Effector CD8-positive, alpha-beta T cell (primary cell): ENCODE measurements at regions not wholly inside any gene's neighbourhood (a gene's known extent, or its start where the extent isn't known, plus 50 kb on each side); places are given as distances from the start of the nearest gene placed in this dataset.
"Not testable (repeated sequence)": the region's sequence is repeated elsewhere in the genome, so short reads cannot be mapped to it uniquely, and the experiment has no call there.

Experiments used
- DNase-seq: peaks from one replicate; lab custom pipeline; 2025; lab: John Stamatoyannopoulos, UW

DNA sequence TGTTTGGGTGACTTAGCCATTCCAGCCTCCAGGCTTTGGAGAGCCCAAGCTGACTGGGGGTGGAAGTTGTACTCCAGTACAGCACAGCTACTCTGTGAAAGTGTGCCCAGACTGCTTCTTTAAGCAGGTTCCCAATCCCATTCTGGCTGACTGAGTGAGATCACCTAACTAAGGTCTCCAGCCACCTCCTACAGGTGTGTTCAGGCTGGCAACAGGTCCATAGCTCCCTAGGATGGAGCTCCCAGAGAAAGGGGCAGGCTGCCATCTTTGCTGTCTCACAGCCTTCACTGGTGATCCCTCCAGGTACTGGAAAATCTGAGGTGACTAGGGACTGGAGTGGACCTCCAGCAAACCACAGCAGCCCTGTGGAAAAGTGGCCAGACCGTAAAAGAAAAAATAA, 445.3 kb upstream of the KCNMB2 start:
- no peak for DNase-seq

DNA sequence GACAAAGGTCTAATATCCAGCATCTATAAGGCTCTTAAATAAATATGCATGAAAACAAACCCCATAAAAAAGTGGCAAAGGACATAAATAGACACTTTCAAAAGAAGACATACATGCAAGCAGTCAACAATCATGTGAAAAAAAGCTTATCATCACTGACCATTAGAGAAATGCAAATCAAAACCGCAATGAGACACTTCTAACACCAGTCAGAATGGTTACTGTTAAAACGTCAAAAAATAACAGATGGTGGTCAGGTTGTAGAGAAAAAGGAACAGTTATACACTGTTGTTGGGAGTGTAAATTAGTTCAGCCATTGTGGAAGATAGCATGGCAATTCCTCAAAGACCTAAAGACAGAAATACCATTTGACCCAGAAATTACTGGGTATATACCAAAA, 440.7 kb upstream of the KCNMB2 start:
- no peak for DNase-seq

DNA sequence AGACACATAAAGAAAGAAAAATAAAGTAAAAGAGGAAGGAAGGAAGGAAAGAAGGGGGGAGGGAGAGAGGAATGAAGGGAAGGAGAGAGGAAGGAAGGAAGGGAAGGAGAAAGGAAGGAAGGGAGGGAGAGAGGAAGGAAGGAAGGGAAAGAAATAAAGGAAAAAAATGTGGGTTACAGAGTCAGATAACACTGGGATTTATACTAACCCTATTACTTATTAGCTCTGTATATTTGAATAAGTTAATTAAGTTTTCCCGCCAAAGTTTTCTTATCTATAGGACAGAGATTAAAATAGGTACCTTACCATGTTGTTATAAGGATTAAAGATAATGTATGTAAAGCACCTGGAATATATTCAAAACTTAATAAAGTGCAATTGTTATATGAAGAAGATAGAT, 439.3 kb upstream of the KCNMB2 start:
- no peak for DNase-seq

DNA sequence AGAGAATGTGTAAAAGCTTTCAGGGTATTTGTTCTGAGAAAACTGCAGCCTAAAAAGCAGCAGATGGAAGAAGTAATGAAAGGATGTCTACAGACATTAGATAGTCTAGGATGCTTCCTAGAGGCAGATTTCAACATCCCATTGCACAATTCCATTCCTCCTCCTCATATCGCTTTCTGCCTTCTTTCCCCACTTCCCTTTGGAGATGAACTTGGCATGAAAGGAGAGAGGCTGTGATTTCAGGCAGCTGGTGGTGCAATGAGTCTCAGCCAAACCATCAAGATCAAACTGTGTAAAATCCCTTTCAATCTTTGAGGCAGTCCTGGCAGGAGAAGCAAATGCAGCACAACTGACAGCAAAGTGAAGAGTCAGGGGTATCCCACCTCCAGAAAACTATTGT, 438.7 kb upstream of the KCNMB2 start:
- no peak for DNase-seq

DNA sequence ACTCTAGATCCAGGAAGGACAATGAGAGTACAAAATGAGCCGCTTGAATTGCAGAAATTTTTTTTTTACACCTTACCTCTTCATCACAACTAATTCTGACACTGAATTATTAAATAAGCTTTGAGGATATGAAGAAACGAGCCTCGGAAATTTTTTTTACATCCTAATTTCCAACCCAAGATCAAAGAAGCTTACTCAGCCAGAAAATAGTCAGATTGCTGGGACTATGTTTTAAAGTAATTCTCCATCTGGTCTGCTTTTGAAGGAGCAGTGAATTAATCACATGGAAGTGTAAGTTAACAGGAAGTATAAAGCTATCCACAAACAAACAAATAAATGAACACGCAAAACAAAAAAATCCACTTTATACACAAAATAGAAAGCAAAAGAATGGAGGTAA, 437.0 kb upstream of the KCNMB2 start:
- DNase-seq = no peak

DNA sequence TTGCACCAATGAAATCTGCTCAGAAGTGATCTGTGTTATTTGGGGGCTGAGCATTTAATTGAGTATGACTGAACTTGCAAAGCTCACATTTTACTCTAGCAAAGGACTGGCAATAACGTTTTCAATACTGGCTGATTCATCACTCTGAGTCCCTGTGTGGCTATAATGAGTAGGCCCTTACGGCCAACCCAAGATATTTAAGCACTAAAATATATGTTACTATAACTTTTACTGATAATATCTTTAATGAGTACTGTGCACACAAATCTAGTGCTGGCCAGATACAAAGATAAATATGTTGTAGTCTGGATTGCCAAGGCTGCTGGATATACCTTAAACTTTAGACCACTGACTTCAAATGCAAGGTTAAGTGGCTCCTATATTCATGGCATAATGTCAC, 436.4 kb upstream of the KCNMB2 start:
- DNase-seq = no peak

DNA sequence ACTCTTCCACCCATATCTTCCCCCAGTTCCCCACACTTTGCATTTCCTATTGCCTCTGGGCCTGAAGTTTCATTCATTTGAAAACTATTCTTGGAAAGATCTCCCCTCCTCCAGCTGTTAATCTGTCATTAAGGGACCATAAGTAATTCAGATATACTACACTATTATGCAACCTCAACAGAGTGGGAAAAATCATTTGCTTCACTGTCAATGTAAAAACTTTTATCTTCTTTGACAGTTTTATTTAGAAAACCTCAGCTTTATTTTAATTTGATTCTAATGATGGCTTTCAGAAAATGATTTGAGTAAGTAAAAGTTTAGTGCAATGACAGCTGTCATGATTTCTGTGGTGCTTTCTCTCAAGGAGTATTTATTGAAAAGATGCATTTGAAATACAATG, 435.3 kb upstream of the KCNMB2 start:
- DNase-seq = no peak

DNA sequence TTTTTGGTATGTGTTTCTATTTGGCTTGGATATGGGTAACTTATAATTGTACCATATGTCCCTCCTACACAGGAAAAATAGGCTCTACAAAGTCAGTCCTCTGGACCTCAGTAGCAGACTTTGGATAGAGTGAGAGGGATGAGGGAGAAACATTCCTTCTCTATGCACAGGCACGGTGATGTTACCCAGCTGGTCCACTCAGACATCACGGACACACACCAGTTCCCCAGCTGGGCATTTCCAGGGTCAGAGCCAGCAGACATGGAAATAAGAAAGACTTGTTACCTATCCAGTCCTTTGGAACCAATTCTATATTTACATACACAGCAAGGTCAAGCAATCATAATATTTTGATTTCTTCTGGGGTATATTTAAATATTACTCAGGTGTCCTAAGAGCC, 433.1 kb upstream of the KCNMB2 start:
- no peak for DNase-seq

DNA sequence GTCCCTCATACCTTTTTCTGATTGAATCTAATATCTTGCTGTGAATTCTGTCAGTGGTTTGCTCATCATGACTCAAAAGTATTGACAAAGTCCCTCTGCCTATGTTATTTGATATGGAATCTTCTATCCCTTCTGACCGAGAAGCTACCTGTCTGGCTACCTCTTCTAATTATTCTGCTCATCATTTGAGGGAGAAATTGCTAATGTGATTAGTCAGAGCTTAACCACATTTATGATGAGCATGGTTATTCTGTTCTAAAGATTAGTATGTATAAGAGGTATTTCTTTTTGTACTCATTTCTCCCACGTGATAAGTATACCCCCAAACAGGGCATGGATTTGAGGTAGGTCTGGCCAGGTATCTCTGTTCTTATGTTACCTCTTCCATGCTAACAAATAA, 428.4 kb upstream of the KCNMB2 start:
- DNase-seq = no peak

DNA sequence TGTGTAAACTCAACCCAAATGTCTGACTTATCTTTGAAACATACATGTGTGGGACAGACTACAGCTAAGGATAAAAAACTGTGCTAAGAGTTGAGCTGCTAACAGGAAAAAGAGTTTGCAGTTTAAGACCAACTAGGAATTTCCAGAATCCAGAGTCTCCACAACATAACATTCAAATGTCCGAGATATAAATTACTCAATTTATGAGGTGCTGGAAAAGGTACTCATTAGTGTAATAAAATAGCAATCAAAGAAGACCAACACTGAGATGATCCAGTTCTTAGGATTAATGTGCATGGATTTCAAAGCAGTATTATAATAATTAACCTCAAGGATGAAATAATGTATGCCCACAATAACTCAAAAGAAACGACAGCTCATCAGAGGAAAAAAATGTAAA, 426.5 kb upstream of the KCNMB2 start:
- DNase-seq = no peak

DNA sequence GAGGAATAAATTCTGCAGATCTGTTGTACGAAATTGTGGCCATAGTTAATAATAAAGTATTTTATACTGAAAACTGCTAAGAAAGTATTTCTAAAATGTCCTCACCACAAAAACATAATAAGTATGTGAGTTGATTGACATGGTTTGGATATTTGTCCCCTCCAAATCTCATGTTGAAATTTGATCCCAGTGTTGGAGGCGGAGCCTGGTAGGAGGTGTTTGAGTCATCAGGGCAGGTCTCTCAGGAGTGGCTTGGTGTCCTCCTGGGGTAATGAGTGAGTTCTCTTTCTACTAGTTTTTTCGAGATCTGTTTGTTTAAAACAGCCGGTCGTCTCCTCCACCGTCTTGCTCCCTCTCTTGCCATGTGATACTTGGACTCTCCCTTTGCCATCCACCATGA, 424.1 kb upstream of the KCNMB2 start:
- no peak for DNase-seq

DNA sequence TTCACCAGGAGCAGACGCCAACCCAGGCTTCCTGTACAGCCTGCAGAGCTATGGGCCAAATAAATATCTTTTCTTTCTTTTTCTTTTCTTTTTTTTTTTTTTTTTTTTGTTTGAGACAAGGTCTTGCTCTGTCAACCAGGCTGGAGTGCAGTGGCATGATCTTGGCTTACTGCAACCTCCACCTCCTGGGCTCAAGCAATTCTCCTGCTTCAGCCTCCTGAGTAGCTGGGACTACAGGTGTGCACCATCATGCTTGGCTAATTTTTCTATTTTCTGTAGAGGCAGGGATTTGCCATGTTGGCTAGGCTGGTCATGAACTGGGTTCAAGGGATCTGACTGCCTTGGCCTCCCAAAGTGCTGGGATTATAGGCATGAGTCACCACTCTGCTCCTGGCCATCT, 423.7 kb upstream of the KCNMB2 start:
- DNase-seq = not testable (repeated sequence)

DNA sequence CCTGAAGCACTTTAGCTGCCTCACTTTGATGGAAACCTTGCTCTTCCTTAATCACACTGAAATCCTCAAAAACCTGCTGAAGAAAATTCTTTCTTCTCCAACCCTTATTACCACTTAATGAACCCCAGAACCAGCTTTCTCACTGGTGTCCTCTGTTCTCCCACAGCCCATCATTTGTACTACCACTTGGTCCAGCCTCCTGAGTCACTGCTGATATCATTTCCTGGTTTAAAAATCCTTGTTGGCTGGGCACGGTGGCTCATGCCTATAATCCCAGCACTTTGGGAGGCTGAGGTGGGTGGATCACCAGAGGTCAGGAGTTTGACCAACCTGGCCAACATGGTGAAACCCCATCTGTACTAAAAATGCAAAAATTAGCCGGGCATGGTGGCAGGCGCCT, 418.6 kb upstream of the KCNMB2 start:
- no peak for DNase-seq

DNA sequence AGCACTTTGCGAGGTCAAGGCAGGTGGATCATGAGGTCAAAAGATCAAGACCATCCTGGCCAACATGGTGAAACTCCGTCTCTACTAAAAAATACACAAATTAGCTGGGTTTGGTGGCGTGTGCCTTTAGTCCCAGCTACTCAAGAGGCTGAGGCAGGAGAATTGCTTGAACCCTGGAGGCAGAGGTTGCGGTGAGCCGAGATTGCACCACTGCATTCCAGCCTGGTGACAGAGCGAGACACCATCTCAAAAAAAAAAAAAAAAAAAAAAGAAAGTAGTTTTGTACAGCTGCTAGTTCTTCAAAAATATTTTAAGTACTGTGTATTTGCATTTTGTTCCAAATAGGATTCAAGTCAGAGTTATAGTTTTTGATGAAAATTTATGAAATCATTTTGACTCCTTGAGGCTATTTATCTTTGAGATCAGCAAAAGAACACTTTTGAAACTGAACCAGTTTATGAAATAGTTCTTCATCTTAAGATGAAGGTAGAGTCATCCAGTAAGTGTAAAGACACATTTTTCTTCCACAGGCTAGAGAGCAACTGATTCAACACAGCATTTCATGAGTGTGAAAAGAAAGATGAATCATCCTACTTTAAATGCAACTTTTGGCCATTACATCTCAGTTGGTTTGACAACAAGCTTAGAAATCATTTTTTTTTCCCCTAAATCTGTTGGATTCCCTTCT, 416.5 kb upstream of the KCNMB2 start:
- DNase-seq = not testable (repeated sequence)

DNA sequence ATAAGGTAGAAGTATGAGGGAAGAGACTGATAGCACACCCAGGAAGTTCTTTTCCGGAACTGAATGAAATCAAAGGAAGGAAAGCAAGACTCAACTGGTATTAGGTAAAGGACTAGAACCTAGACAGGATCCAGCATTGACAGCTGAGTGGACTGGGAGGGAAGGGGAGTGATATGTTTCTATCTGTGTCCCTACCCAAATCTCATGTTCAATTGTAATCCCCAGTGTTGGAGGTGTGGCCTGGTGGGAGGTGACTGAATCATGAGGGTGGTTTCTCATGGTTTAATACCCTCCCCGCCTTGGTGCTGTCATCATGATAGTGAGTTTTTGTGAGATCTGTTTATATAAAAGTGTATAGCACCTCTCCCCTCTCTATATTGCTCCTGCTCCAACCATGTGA, 415.9 kb upstream of the KCNMB2 start:
- DNase-seq = no peak

DNA sequence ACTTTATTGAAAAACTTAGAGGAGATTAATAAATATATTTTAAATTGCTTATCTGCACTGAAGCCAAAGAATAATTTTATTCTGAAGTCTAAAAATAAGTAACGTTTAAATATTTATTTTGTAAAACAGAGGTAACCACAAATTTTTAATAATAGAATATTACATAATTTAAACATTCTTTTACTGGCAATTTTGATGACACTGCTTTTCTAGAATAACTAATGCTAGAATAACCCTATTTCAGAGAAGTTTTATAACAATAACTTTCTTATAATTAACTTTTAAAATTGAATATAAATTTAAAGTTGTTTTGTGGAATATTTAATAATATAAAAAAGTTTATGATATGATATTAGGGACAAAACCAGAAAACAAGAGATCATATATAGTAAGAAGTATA, 409.6 kb upstream of the KCNMB2 start:
- DNase-seq = no peak

DNA sequence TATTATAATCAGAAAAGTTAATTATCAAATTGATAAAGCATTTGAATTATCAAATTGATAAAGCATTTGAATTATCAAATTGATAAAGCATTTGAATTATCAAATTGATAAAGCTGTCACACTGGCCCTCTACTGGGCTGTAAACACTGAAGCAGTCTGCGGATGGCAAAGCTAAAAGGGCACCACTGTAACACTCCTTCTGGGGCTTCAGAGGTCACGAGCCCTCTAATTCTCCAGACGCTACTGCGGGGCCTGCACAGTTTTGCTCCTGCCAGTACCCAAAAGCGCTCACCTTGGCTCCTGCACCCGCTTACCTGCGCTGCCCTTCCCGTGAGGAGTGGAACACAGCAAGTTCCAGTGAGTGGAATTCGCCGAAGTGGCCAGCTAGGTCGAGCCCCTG, 409.0 kb upstream of the KCNMB2 start:
- DNase-seq = no peak

DNA sequence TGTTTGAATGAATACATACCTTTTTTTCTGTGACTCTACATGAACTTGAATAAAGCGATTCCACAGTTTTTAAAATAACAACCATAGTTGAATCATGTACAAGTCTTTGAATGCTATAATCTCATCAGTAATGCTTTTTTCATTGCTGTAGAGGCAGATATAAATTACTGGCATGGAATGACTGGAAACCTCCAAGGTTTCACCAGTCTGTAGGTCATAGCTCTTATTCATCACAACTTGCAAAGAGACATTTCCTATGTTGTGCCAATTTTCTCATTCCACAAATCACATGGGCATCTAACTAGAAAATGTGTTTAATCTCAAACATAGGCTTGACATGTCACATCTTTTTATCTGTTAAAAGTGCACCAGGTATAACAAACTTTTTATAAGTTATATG, 407.1 kb upstream of the KCNMB2 start:
- DNase-seq = no peak

DNA sequence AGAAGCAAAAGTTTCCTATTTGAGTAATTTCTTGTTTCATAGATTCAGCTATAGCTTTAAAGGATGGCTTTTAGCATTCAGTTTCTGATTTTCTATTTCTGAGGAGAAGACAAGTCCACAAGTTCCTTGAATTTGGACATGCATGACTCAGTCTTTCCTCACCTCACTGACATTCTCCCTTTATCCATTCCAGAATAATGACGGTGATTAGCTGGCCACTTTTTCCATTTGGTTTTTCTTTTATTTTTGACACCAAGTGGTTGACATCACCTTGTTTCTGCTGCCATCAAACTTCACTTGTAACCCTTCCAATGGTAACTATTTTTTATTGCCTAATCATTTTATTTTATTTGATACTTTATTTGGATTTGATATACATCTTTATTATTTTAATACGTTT, 404.4 kb upstream of the KCNMB2 start:
- DNase-seq = no peak

DNA sequence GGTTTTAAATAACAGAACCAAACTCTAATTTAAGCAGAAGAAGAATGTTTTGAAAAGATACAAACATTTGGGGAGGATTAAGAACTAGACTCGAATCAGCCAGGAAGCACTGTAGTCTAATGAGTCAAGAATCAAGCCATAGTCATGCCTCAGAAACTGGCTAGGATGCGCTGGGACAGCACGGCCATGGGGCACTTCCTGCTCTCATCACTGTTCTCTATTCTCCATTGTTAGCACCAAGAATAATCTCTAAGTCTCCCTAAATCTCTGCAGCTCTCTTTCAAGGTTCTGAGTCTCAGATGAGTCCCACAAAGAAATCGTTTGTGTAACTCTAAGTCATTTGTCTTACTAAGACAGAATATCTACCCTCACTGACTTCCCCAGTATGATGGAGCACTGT, 399.0 kb upstream of the KCNMB2 start:
- DNase-seq = no peak

DNA sequence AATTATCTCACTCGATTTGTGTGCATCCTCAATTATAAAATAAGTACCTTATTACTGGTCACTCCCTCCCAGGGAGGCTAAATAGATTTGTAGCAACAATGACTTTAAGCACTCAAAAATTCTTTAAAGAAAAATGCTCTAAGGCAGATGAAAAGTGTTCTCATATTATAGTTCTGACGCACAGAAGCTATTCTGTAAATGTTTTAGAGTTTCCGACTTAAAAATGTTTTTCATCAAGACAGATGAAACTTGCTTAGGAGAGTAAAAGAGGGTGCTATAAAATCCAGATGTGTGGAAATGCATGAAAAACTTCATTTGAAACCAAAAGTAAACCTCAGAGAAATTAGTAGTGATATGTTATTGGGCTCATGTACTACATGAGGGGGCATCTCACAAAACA, 398.4 kb upstream of the KCNMB2 start:
- no peak for DNase-seq

DNA sequence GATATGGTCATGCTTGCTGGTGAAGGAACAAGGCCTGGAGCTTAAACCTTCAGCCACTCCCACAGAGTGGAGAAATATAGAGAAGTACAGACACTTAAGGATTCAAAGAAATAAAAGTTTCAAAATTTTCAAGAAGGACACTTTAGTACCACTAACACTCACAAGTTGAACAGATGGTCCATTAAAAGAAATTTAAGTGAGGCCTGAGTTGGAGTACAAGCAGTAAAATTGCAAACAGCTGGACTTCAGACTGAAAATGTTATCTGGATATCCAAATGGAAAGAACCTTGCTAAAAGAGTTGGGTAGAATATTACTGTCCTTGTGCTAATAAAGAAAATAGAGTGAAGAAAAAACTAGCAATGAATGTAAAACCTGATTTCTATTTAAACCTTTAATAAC, 397.1 kb upstream of the KCNMB2 start:
- DNase-seq = no peak

DNA sequence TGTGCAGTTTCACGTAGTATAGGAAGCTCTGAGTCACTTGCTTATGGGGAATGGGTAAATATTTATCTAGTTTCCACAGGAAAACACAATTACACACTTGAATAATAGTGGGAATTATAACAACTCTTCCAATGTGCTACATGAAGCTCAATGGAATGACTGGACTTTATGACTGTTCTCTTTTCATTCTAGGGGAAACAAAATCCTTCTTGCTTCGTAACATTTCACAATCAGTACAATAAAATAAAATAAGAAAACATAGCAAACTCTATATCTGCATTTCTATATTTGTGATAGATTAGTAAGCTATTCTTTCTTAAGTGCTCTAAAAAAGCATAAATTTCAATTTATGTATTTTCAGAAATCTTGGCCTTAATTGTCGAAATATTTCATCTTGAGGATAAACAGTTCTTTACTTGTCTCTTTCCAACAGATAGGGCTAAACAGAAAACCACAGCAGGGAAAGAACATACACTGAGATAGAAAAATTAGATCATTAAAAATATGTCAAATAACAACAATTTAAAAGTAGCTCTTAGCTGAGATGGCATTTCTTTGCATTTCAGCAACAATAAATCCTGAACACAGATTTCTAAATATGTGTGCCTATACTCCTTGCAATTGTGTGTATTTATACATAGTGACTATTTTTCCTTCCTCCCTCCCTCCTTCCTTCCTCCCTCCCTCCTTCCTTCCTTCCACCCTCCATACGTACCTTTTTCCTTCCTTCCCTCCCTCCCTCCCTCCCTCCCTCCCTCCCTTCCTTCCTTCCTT, 395.5 kb upstream of the KCNMB2 start:
- DNase-seq = no peak

DNA sequence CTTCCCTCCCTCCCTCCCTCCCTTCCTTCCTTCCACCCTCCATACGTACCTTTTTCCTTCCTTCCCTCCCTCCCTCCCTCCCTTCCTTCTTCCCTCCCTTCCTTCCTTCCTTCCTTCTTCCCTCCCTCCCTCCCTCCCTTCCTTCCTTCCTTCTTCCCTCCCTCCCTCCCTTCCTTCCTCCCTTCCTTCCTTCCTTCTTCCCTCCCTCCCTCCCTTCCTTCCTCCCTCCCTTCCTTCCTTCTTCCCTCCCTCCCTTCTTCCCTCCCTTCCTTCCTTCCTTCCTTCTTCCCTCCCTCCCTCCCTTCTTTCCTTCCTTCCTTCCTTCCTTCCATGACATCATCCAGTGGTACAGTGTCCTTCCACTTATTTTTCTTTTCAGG, 394.9 kb upstream of the KCNMB2 start:
- DNase-seq = not testable (repeated sequence)
